ENCODE measurements at regions not wholly inside any gene's neighbourhood (a gene's known extent, or its start where the extent isn't known, plus 50 kb on each side); places are given as distances from the start of the nearest gene placed in this dataset.

- Mint-ChIP-seq H3K9me3 (peaks cover 0 to 18% (median 5%) of the 10 kb centered on the region in 5 donors), H3K4me1 (no peaks in the 10 kb centered on the region), H3K27ac (no peak overlapping the region), H3K36me3 (no peaks in the 10 kb centered on the region), H3K4me3 (no peak overlapping the region), H3K27me3 (no peaks in the 10 kb centered on the region)
- no peak overlapping the region for H3K27ac ChIP-seq (ENCODE audit: low read depth, low read length)
- H3K27me3 ChIP-seq (ENCODE audit: insufficient read depth, low read length, poor library complexity, severe bottlenecking) = no peaks in the 10 kb centered on the region
- H3K36me3 ChIP-seq (ENCODE audit: insufficient read depth, low read length) = no peaks in the 10 kb centered on the region
- POLR2A ChIA-PET = no interaction called here
- no peaks in the 10 kb centered on the region for H3K9me3 ChIP-seq (ENCODE audit: low read length)
- H3K4me1 ChIP-seq (ENCODE audit: insufficient read depth, low read length) = no peaks in the 10 kb centered on the region
- DNase-seq = peak in 1 of 5 donors; percentile 20
- H3K4me3 ChIP-seq (ENCODE audit: low read length) = no peak overlapping the region
- CTCF ChIA-PET = no interaction called here
Measured at GRCh38 chr12:34390846-34391700, 368.8 kb downstream of the ALG10 start.

GRCh38 chr12:34391771-34392581 lies 369.7 kb downstream of the ALG10 start:
- ChIA-PET POLR2A (no interaction called here), CTCF (no interaction called here)
- no peaks in the 10 kb centered on the region for H3K36me3 ChIP-seq (ENCODE audit: insufficient read depth, low read length)
- no peak overlapping the region for H3K4me3 ChIP-seq (ENCODE audit: low read length)
- no peaks in the 10 kb centered on the region for H3K4me1 ChIP-seq (ENCODE audit: insufficient read depth, low read length)
- H3K36me3 Mint-ChIP-seq = no peaks in the 10 kb centered on the region
- no peaks in the 10 kb centered on the region for H3K27me3 ChIP-seq (ENCODE audit: insufficient read depth, low read length, poor library complexity, severe bottlenecking)
- no peak overlapping the region for H3K27ac Mint-ChIP-seq
- H3K27me3 Mint-ChIP-seq = no peaks in the 10 kb centered on the region
- no peak overlapping the region for H3K4me3 Mint-ChIP-seq
- H3K9me3 ChIP-seq (ENCODE audit: low read length) = no peaks in the 10 kb centered on the region
- peaks cover 0 to 18% (median 11%) of the 10 kb centered on the region in 5 donors for H3K9me3 Mint-ChIP-seq
- H3K4me1 Mint-ChIP-seq = no peaks in the 10 kb centered on the region
- no peak overlapping the region for H3K27ac ChIP-seq (ENCODE audit: low read depth, low read length)
- peak in 1 of 5 donors; percentile 41 for DNase-seq

GRCh38 chr12:34392741-34393085 lies 370.4 kb downstream of the ALG10 start:
- H3K4me1 Mint-ChIP-seq = no peaks in the 10 kb centered on the region
- Histone ChIP-seq H3K4me3 (ENCODE audit: low read length) (no peak overlapping the region), H3K36me3 (ENCODE audit: insufficient read depth, low read length) (no peaks in the 10 kb centered on the region), H3K9me3 (ENCODE audit: low read length) (no peaks in the 10 kb centered on the region), H3K27me3 (ENCODE audit: insufficient read depth, low read length, poor library complexity, severe bottlenecking) (no peaks in the 10 kb centered on the region), H3K4me1 (ENCODE audit: insufficient read depth, low read length) (no peaks in the 10 kb centered on the region), H3K27ac (ENCODE audit: low read depth, low read length) (no peak overlapping the region)
- H3K4me3 Mint-ChIP-seq = no peak overlapping the region
- H3K27ac Mint-ChIP-seq = no peak overlapping the region
- H3K36me3 Mint-ChIP-seq = no peaks in the 10 kb centered on the region
- POLR2A ChIA-PET = no interaction called here
- peaks cover 0 to 18% (median 11%) of the 10 kb centered on the region in 5 donors for H3K9me3 Mint-ChIP-seq
- DNase-seq = peak in 1 of 5 donors; percentile 35
- CTCF ChIA-PET = no interaction called here
- H3K27me3 Mint-ChIP-seq = no peaks in the 10 kb centered on the region

GRCh38 chr12:34393086-34393820 lies 371.0 kb downstream of the ALG10 start:
- Mint-ChIP-seq H3K9me3 (peaks cover 0 to 16% (median 11%) of the 10 kb centered on the region in 5 donors), H3K4me3 (no peak overlapping the region), H3K36me3 (no peaks in the 10 kb centered on the region), H3K27ac (no peak overlapping the region), H3K27me3 (no peaks in the 10 kb centered on the region), H3K4me1 (no peaks in the 10 kb centered on the region)
- H3K27ac ChIP-seq (ENCODE audit: low read depth, low read length) = no peak overlapping the region
- no peaks in the 10 kb centered on the region for H3K4me1 ChIP-seq (ENCODE audit: insufficient read depth, low read length)
- H3K4me3 ChIP-seq (ENCODE audit: low read length) = no peak overlapping the region
- no peaks in the 10 kb centered on the region for H3K36me3 ChIP-seq (ENCODE audit: insufficient read depth, low read length)
- H3K9me3 ChIP-seq (ENCODE audit: low read length) = no peaks in the 10 kb centered on the region
- POLR2A ChIA-PET = no interaction called here
- peak in 1 of 5 donors; percentile 40 for DNase-seq
- CTCF ChIA-PET = no interaction called here
- H3K27me3 ChIP-seq (ENCODE audit: insufficient read depth, low read length, poor library complexity, severe bottlenecking) = no peaks in the 10 kb centered on the region

GRCh38 chr12:34393821-34394150 lies 371.5 kb downstream of the ALG10 start:
- Histone ChIP-seq H3K4me3 (ENCODE audit: low read length) (no peak overlapping the region), H3K27me3 (ENCODE audit: insufficient read depth, low read length, poor library complexity, severe bottlenecking) (no peaks in the 10 kb centered on the region), H3K36me3 (ENCODE audit: insufficient read depth, low read length) (no peaks in the 10 kb centered on the region), H3K9me3 (ENCODE audit: low read length) (no peaks in the 10 kb centered on the region), H3K27ac (ENCODE audit: low read depth, low read length) (no peak overlapping the region), H3K4me1 (ENCODE audit: insufficient read depth, low read length) (no peaks in the 10 kb centered on the region)
- Mint-ChIP-seq H3K4me3 (no peak overlapping the region), H3K27me3 (no peaks in the 10 kb centered on the region), H3K9me3 (peaks cover 0 to 15% (median 11%) of the 10 kb centered on the region in 5 donors), H3K27ac (no peak overlapping the region), H3K4me1 (no peaks in the 10 kb centered on the region), H3K36me3 (no peaks in the 10 kb centered on the region)
- peak in 1 of 5 donors; percentile 40 for DNase-seq
- ChIA-PET POLR2A (no interaction called here), CTCF (no interaction called here)

GRCh38 chr12:34394211-34395055 lies 372.1 kb downstream of the ALG10 start:
- Histone ChIP-seq H3K36me3 (ENCODE audit: insufficient read depth, low read length) (no peaks in the 10 kb centered on the region), H3K4me1 (ENCODE audit: insufficient read depth, low read length) (no peaks in the 10 kb centered on the region), H3K4me3 (ENCODE audit: low read length) (no peak overlapping the region), H3K27me3 (ENCODE audit: insufficient read depth, low read length, poor library complexity, severe bottlenecking) (no peaks in the 10 kb centered on the region), H3K27ac (ENCODE audit: low read depth, low read length) (no peak overlapping the region), H3K9me3 (ENCODE audit: low read length) (no peaks in the 10 kb centered on the region)
- Mint-ChIP-seq H3K27ac (no peak overlapping the region), H3K4me3 (no peak overlapping the region), H3K36me3 (no peaks in the 10 kb centered on the region), H3K27me3 (no peaks in the 10 kb centered on the region), H3K9me3 (peaks cover 0 to 15% (median 11%) of the 10 kb centered on the region in 5 donors), H3K4me1 (no peaks in the 10 kb centered on the region)
- peak in 1 of 5 donors; percentile 36 for DNase-seq
- POLR2A ChIA-PET = no interaction called here
- CTCF ChIA-PET = no interaction called here

- CTCF ChIA-PET = no interaction called here
- Mint-ChIP-seq H3K4me3 (no peak overlapping the region), H3K36me3 (peaks cover 0 to under 1% (median 0%) of the 10 kb centered on the region in 3 donors), H3K9me3 (peaks cover 0 to 17% (median 11%) of the 10 kb centered on the region in 5 donors), H3K4me1 (no peaks in the 10 kb centered on the region), H3K27me3 (no peaks in the 10 kb centered on the region), H3K27ac (peak overlapping the region in 1 of 8 donors; percentile 7)
- no peak overlapping the region for H3K4me3 ChIP-seq (ENCODE audit: low read length)
- H3K27me3 ChIP-seq (ENCODE audit: insufficient read depth, low read length, poor library complexity, severe bottlenecking) = no peaks in the 10 kb centered on the region
- DNase-seq = peak in 2 of 5 donors; percentile 0 to 35
- POLR2A ChIA-PET = no interaction called here
- H3K9me3 ChIP-seq (ENCODE audit: low read length) = no peaks in the 10 kb centered on the region
- H3K27ac ChIP-seq (ENCODE audit: low read depth, low read length) = no peak overlapping the region
- H3K36me3 ChIP-seq (ENCODE audit: insufficient read depth, low read length) = no peaks in the 10 kb centered on the region
- no peaks in the 10 kb centered on the region for H3K4me1 ChIP-seq (ENCODE audit: insufficient read depth, low read length)
Measured at GRCh38 chr12:34395056-34396005, 373.0 kb downstream of the ALG10 start.

Data from CD8-positive, alpha-beta memory T cell (primary cell).